Fibroblast of upper back skin (primary cell): ENCODE measurements at regions not wholly inside any gene's neighbourhood (a gene's known extent, or its start where the extent isn't known, plus 50 kb on each side); places are given as distances from the start of the nearest gene placed in this dataset.
"Not testable (repeated sequence)": the region's sequence is repeated elsewhere in the genome, so short reads cannot be mapped to it uniquely, and the experiment has no call there.

Source experiments
- DNase-seq: peaks from one replicate; pipeline ENCODE4 v3.0.0-alpha.2; 2013

DNA sequence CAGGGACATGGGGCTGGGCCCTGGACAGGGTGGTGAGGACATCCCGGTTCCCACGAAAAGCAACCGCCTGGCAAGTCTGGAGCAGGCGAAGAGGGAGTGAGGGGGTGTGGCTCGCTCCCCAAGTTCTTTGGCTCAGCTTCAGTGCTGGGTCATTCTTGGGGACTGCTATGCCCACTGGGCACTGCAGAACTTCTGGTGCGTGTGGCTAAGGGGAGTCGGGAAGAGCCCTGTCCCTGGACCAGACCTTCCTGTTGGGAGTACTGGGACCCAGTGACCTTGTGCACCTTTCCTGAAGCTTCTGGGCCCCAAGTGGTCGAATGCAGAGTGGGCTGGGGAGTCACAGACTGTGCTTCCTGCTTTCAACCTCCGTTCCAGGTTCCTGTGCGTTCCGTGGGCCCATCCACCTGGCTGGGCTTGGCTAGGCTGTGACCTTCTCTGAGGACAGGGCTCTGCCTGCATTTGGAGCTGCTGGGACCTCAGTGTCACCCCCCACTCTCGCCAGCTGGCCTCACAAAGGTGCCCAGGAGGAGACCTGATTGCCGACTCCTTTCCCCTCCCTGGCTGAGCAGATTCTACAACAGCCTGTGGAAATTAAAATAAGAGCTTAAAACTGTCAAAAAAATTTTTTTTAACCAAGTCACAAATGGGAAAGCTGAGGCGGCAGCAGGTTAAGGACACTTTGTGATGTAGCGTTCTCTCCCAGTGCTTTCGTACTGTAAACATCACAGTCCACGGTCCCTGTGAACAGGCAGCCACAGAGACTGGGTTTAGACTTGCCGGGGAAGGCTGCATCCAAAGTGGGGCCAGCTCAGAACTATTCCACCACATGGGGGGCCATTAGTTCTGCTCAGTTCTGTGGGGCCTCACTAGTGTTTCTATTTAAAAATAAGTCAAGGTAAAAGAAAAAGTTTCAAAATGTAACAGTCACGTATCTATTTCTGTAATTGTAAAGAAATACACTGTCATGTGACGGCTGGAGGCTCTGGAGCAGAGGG is 63.8 kb upstream of the WNT7B start:
- DNase-seq, result no peak

GRCh38 chr22:46041642-46042041 is 64.7 kb upstream of the WNT7B start:
- no peak for DNase-seq

- peak; percentile 50 for DNase-seq
These were observed 65.8 kb upstream of the WNT7B start for GRCh38 chr22:46042786-46043185.

DNA sequence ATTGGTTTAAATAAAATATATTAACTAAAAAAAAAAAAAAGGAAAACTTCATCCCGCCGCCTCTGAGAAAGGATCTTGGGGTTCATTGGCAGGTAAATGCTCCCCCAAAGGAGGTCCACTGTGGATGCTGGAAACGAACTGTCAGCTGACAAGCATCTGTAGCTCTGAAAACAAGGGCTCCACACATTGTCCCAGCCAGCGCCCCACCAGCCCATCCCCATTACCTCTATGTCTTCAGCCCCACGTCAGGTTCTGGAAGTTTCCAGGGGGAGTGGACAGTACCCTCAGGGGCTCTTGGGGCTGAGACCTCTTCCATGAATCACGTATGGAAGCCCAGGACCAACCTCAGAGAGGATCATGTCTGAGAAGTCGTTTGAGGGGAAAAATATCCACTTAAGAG is 66.4 kb upstream of the WNT7B start:
- no peak for DNase-seq

GRCh38 chr22:46043816-46044620 is 67.1 kb upstream of the WNT7B start:
- no peak for DNase-seq

GRCh38 chr22:46044621-46045458 is 67.9 kb upstream of the WNT7B start:
- DNase-seq, result no peak

- DNase-seq, result no peak
These were observed 68.7 kb upstream of the WNT7B start for GRCh38 chr22:46045459-46046298.

GRCh38 chr22:46046299-46046685 is 69.3 kb upstream of the WNT7B start:
- DNase-seq, result no peak

GRCh38 chr22:46047226-46047625 is 70.3 kb upstream of the WNT7B start:
- DNase-seq, result no peak

GRCh38 chr22:46047841-46048595 is 71.1 kb upstream of the WNT7B start:
- no peak for DNase-seq

- DNase-seq, result not testable (repeated sequence)
These were observed 71.7 kb upstream of the WNT7B start for GRCh38 chr22:46048661-46049060.

DNA sequence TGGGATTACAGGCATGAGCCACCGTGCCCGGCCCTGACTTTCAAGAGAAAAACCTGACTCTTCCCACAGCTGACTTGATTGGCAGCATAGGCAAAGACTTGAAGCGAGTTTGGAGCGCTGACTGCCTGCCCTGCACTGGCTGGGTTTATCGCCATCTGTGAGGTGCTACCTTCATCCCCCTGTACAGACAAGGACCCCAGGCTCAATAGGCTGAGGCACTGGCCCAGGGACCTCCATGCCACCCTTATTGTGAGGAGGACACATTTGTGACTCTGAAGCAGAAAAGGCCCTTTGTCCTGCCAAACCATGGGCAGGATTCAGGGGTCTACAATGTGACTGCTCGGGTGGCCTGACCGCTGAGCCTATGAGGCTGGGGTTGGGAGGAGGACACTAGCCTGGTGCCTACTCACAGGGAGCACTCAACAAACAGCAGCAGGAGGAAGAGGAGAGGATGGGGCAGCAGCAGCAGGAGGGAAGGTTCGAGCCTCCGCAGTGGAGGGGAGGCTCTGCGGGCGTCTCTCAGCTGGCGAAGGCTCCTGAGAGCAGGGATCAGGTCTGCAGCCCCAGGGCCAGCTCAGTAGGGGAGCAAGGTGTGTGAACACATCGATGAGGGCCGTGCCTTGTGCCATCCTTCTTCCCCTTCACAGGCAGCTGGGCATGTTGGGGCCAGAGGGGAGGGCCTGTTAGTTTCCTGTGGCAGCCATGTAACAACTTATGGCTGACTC is 72.9 kb upstream of the WNT7B start:
- no peak for DNase-seq

- no peak for DNase-seq
These were observed 73.5 kb upstream of the WNT7B start for GRCh38 chr22:46050451-46050845.

- no peak for DNase-seq
These were observed 74.1 kb upstream of the WNT7B start for GRCh38 chr22:46050916-46051614.

- DNase-seq, result no peak
These were observed 74.7 kb upstream of the WNT7B start for GRCh38 chr22:46051646-46052045.

DNA sequence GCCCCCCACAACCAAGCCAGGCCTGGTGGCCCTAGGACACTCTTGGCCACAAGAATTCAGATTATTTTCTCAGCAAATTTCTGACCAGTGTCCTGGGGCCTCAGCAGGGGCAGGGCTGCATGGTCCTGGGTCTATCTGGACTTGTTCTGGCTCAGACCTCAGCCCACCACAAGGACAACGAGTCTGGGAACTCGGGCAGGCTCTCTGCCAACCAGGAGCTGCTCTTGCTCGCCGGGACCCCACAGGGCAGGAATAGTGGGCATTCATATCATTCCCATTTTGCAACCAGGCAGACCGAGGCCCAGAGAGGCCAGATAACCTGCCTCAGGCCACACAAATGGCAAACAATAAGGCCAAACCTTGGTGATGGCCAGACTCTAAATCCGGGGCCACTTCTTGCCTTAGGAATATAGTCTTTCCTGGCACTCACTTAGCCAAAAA is 75.4 kb upstream of the WNT7B start:
- no peak for DNase-seq

DNA sequence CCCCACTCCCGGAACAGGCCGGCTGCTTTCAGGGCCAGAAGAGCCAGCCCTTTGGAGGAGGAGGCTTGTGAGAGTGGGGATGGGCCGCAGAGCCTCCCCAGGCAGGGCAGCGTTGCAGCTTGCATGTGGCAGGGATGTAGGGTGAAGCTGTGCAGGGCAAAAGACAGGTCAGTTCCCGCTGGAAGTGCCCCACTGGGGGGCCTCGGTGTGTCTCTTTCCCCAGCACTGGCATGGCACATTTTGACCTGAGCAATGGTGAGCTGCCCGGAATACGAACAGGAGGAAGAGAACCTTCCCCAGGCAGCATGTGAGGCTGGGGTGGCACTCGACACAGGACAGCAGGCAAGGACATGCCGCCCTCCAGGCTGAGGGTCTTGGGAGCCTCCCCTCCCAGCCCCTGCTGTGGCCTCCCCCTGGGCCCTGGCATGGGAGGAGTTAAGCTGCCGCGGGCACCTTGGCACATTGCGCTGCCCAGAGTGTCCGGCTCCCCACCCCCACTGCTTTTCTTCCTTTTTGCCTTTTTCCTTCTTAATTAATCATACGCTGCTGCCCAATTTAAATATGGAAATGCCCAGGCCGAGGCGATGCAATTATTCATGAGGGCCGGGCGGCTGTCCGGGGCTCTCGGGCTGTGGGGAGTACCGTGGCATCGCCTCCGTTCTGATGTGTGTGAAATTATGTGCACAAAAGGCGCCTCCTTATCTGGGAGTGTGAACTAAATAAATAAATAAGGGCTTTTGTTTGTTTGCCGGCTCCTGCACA is 76.0 kb upstream of the WNT7B start:
- DNase-seq, result no peak

- DNase-seq, result no peak
These were observed 76.7 kb upstream of the WNT7B start for GRCh38 chr22:46053563-46054090.
